Breast epithelium (tissue), 4 donors: ENCODE measurements at regions not wholly inside any gene's neighbourhood (a gene's known extent, or its start where the extent isn't known, plus 50 kb on each side); places are given as distances from the start of the nearest gene placed in this dataset.

Experiments
- DNase-seq, 2 donors: peaks; one replicate each; pipeline ENCODE4 v3.0.0-alpha.2; 2019; ENCODE audit warnings: low spot score in 2 of 2
- H3K27ac ChIP-seq, 2 donors: fragments of 200-600 bp; sonication (generic) in 1 of 2; one replicate each; pipeline ENCODE4 v1.5.1; 2016 to 2019; ENCODE audit warnings: mild to moderate bottlenecking in 1 of 2
- H3K27me3 ChIP-seq, 2 donors: fragments of 200-600 bp; sonication (generic) in 1 of 2; one replicate each; pipeline versions ENCODE4 v1.5.1 to v1.6.0; 2017 to 2019; ENCODE audit warnings: control low read depth in 1 of 2, mild to moderate bottlenecking in 1 of 2
- H3K36me3 ChIP-seq: fragments of 200-600 bp; one replicate; pipeline ENCODE4 v1.5.1; 2019
- H3K4me1 ChIP-seq, 2 donors: fragments of 200-600 bp; sonication (generic); one replicate each; pipeline ENCODE4 v1.5.1; 2016 to 2019; ENCODE audit warnings: control low read depth in 1 of 2
- H3K4me3 ChIP-seq, 3 donors: fragments of 200-600 bp; sonication (generic); 1 replicate in 2 of 3; 2 replicates in 1 of 3; pipeline ENCODE4 v1.5.1; 2016 to 2019; ENCODE audit warnings: mild to moderate bottlenecking in 3 of 3, moderate library complexity in 2 of 3
- H3K9me3 ChIP-seq, 2 donors: fragments of 200-600 bp; sonication (generic) in 1 of 2; one replicate each; pipeline ENCODE4 v1.5.1; 2016 to 2019; ENCODE audit warnings: control low read depth in 1 of 2
- CTCF ChIP-seq, 3 donors: fragments of 450-650 bp; IDR thresholded peaks; one replicate each; pipeline ENCODE4 v1.5.1; 2016 to 2017; ENCODE audit warnings: antibody characterized with exemption in 3 of 3, mild to moderate bottlenecking in 3 of 3, moderate library complexity in 3 of 3
- POLR2A ChIP-seq: fragments of 450-650 bp; IDR thresholded peaks from one replicate; pipeline ENCODE4 v1.6.1; 2016; ENCODE audit warnings: antibody characterized with exemption, mild to moderate bottlenecking, moderate library complexity
- POLR2AphosphoS5 ChIP-seq, 3 donors: sonication (generic); formaldehyde crosslinking; IDR thresholded peaks; one replicate each; pipeline ENCODE4 v1.6.1; 2017; ENCODE audit warnings: antibody characterized with exemption in 3 of 3
- intact Hi-C: fragments of 100-400 bp; cut with DNase I; formaldehyde crosslinking; loops from one replicate; pipeline ENCODE4 v1.15.1; 2023; ENCODE audit warnings: low total_unique reads

GRCh38 chr6:94362061-94362864, 942.9 kb upstream of the EPHA7 start:
- no peak for DNase-seq
- H3K4me3 ChIP-seq: no peak overlapping the region
- intact Hi-C loops: loop anchor here (5.0 kb wide), 1 partner anchor 435 kb away; no protein-coding TSS in a partner anchor
- H3K27ac ChIP-seq: no peak overlapping the region
- H3K36me3 ChIP-seq: no peaks in the 10 kb centered on the region
- no peaks in the 10 kb centered on the region for H3K9me3 ChIP-seq
- TF ChIP-seq CTCF (IDR thresholded peaks at IDR 0.05): no peak
- TF ChIP-seq POLR2AphosphoS5 (IDR thresholded peaks at IDR 0.05): no peak
- no peak for TF ChIP-seq POLR2A
- no peaks in the 10 kb centered on the region for H3K27me3 ChIP-seq
- H3K4me1 ChIP-seq: no peaks in the 10 kb centered on the region

GRCh38 chr6:94361304-94362060, 942.1 kb upstream of the EPHA7 start:
- intact Hi-C loops: loop anchor here (5.0 kb wide), 1 partner anchor 436 kb away; no protein-coding TSS in a partner anchor
- DNase-seq: no peak
- no peak overlapping the region for H3K4me3 ChIP-seq
- no peaks in the 10 kb centered on the region for H3K36me3 ChIP-seq
- no peaks in the 10 kb centered on the region for H3K9me3 ChIP-seq
- no peak for TF ChIP-seq POLR2AphosphoS5 (IDR thresholded peaks at IDR 0.05)
- H3K27me3 ChIP-seq: no peaks in the 10 kb centered on the region
- H3K27ac ChIP-seq: no peak overlapping the region
- no peaks in the 10 kb centered on the region for H3K4me1 ChIP-seq

GRCh38 chr6:94357381-94357980, 938.1 kb upstream of the EPHA7 start:
- Histone ChIP-seq H3K36me3 (no peaks in the 10 kb centered on the region), H3K4me1 (no peaks in the 10 kb centered on the region), H3K4me3 (no peak overlapping the region), H3K27ac (no peak overlapping the region), H3K27me3 (no peaks in the 10 kb centered on the region), H3K9me3 (no peaks in the 10 kb centered on the region)
- intact Hi-C loops: no loop called here
- TF ChIP-seq POLR2A (no peak), CTCF (IDR thresholded peaks at IDR 0.05) (no peak), POLR2AphosphoS5 (IDR thresholded peaks at IDR 0.05) (no peak)
- DNase-seq: no peak

GRCh38 chr6:94350833-94351232, 931.5 kb upstream of the EPHA7 start:
- Histone ChIP-seq H3K4me3 (no peak overlapping the region), H3K27ac (no peak overlapping the region), H3K9me3 (no peaks in the 10 kb centered on the region), H3K36me3 (no peaks in the 10 kb centered on the region), H3K4me1 (no peaks in the 10 kb centered on the region), H3K27me3 (no peaks in the 10 kb centered on the region)
- intact Hi-C loops: no loop called here
- TF ChIP-seq POLR2A (no peak), CTCF (IDR thresholded peaks at IDR 0.05) (no peak), POLR2AphosphoS5 (IDR thresholded peaks at IDR 0.05) (no peak)
- no peak for DNase-seq

- Histone ChIP-seq H3K9me3 (no peaks in the 10 kb centered on the region), H3K4me1 (no peaks in the 10 kb centered on the region), H3K36me3 (no peaks in the 10 kb centered on the region), H3K27me3 (no peaks in the 10 kb centered on the region), H3K4me3 (no peak overlapping the region), H3K27ac (no peak overlapping the region)
- no peak for DNase-seq
- TF ChIP-seq POLR2A: no peak
- TF ChIP-seq POLR2AphosphoS5 (IDR thresholded peaks at IDR 0.05): no peak
- no peak for TF ChIP-seq CTCF (IDR thresholded peaks at IDR 0.05)
- intact Hi-C loops: no loop called here
These were observed 929.9 kb upstream of the EPHA7 start for GRCh38 chr6:94349227-94349626.
